ENCODE measurements at regions not wholly inside any gene's neighbourhood (a gene's known extent, or its start where the extent isn't known, plus 50 kb on each side); places are given as distances from the start of the nearest gene placed in this dataset.
"Not testable (repeated sequence)": the region's sequence is repeated elsewhere in the genome, so short reads cannot be mapped to it uniquely, and the experiment has no call there.

DNA sequence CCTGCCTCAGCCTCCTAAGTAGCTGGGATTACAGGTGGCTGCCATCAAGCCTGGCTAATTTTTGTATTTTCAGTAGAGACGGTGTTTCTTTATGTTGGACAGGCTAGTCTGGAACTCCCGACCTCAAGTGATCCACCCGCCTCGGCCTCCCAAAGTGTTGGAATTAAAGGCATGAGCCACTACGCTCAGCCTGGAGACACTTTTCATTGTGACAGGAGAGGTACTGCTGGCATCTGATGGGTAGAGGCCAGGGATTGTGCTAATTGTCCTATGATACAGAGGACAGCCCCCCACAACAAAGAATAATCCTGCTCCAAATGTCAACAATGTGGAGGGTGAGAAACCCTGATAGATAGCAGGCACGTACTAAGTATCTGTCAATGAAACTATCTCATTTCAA, 91.3 kb upstream of the SLC25A48 start:
- Histone ChIP-seq H3K4me1 (ENCODE audit: insufficient read depth) (no peaks in the 10 kb centered on the region), H3K4me2 (no peak overlapping the region), H3F3A (replicated peaks; ENCODE audit: low read depth) (no peaks in the 10 kb centered on the region), H4K20me1 (replicated peaks; ENCODE audit: insufficient read depth) (no peaks in the 10 kb centered on the region), H3K27ac (ENCODE audit: low read depth) (no peak overlapping the region), H2AFZ (no peak overlapping the region), H3K36me3 (ENCODE audit: insufficient read depth) (no peaks in the 10 kb centered on the region), H3K27me3 (ENCODE audit: insufficient read depth) (no peaks in the 10 kb centered on the region), H3K9me2 (ENCODE audit: insufficient read depth) (no peaks in the 10 kb centered on the region), H3K79me2 (replicated peaks; ENCODE audit: insufficient read depth) (no peaks in the 10 kb centered on the region), H3K4me3 (no peak overlapping the region)
- Mint-ChIP-seq H3K4me1 (no peaks in the 10 kb centered on the region), H3K4me3 (no peak overlapping the region), H3K27me3 (ENCODE audit: insufficient read depth, low read depth, poor library complexity) (no peaks in the 10 kb centered on the region), H3K27ac (no peak overlapping the region), H3K36me3 (ENCODE audit: low read depth) (peaks cover 18% of the 10 kb centered on the region), H3K9me3 (peaks cover 33% of the 10 kb centered on the region)
- ATAC-seq (no peak), DNase-seq (ENCODE audit: low spot score) (no peak)
- TF ChIP-seq EZH2 (IDR thresholded peaks at IDR 0.05; ENCODE audit: low read depth, unreplicated experiment) (no peak), NANOG (IDR thresholded peaks at IDR 0.05; ENCODE audit: borderline replicate concordance) (no peak), STAT1 (IDR thresholded peaks at IDR 0.05; ENCODE audit: unreplicated experiment) (no peak), EZH2phosphoT487 (IDR thresholded peaks at IDR 0.05; ENCODE audit: unreplicated experiment) (no peak)
- TF ChIP-seq, protein P1, sequence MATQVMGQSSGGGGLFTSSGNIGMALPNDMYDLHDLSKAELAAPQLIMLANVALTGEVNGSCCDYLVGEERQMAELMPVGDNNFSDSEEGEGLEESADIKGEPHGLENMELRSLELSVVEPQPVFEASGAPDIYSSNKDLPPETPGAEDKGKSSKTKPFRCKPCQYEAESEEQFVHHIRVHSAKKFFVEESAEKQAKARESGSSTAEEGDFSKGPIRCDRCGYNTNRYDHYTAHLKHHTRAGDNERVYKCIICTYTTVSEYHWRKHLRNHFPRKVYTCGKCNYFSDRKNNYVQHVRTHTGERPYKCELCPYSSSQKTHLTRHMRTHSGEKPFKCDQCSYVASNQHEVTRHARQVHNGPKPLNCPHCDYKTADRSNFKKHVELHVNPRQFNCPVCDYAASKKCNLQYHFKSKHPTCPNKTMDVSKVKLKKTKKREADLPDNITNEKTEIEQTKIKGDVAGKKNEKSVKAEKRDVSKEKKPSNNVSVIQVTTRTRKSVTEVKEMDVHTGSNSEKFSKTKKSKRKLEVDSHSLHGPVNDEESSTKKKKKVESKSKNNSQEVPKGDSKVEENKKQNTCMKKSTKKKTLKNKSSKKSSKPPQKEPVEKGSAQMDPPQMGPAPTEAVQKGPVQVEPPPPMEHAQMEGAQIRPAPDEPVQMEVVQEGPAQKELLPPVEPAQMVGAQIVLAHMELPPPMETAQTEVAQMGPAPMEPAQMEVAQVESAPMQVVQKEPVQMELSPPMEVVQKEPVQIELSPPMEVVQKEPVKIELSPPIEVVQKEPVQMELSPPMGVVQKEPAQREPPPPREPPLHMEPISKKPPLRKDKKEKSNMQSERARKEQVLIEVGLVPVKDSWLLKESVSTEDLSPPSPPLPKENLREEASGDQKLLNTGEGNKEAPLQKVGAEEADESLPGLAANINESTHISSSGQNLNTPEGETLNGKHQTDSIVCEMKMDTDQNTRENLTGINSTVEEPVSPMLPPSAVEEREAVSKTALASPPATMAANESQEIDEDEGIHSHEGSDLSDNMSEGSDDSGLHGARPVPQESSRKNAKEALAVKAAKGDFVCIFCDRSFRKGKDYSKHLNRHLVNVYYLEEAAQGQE (IDR thresholded peaks at IDR 0.05; ENCODE audit: unreplicated experiment), result no peak

DNA sequence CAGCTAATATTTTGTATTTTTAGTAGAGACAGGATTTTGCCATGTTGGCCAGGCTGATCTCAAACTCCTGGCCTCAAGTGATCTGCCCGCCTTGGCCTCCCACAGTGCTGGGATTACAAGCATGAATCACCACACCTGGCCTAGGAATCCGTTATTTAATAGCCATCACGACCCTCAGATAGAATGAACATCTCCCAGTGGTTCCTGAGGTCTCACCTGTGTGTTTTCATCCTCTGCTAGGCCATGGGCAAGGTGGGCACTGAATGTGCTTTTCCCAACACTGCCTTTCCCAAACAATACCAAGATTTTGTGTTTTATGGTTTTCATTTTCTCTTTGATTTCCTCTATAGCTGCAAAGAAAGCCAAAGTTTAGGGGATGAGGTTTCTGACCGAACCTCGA, 92.2 kb upstream of the SLC25A48 start:
- H3K27me3 ChIP-seq (ENCODE audit: insufficient read depth); DNase-seq (ENCODE audit: low spot score); ATAC-seq; H3K4me3 Mint-ChIP-seq; H3K27ac Mint-ChIP-seq; H3K79me2 ChIP-seq (replicated peaks; ENCODE audit: insufficient read depth); H3K9me2 ChIP-seq (ENCODE audit: insufficient read depth); H3K27me3 Mint-ChIP-seq (ENCODE audit: insufficient read depth, low read depth, poor library complexity); H3K4me1 ChIP-seq (ENCODE audit: insufficient read depth); H3K36me3 ChIP-seq (ENCODE audit: insufficient read depth); H3F3A ChIP-seq (replicated peaks; ENCODE audit: low read depth); H3K4me3 ChIP-seq; H4K20me1 ChIP-seq (replicated peaks; ENCODE audit: insufficient read depth); H2AFZ ChIP-seq; H3K4me2 ChIP-seq; H3K27ac ChIP-seq (ENCODE audit: low read depth); H3K4me1 Mint-ChIP-seq: not testable (repeated sequence)
- Mint-ChIP-seq H3K36me3 (ENCODE audit: low read depth) (peaks cover 18% of the 10 kb centered on the region), H3K9me3 (peaks cover 33% of the 10 kb centered on the region)

DNA sequence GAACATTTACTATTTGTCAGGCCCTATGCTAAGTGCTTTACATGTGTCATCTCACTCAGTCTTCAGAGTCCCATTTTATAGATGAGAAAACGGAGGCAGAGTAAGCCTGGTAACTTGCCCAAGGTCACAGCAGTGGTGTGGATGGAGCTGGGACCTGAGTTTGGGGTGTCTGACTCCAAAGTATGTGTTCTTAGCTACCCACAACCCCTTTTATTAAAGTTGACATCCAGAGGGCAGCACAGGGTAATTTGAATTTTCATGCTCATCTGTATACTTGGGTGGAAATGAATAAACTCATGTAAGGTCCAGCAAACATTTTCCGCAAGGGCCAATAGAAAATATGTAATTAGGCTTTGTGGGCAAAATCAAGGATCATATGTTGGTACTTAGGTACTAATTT, 93.4 kb upstream of the SLC25A48 start:
- no peaks in the 10 kb centered on the region for H3K9me2 ChIP-seq (ENCODE audit: insufficient read depth)
- Mint-ChIP-seq H3K27ac (no peak overlapping the region), H3K4me3 (no peak overlapping the region), H3K27me3 (ENCODE audit: insufficient read depth, low read depth, poor library complexity) (no peaks in the 10 kb centered on the region), H3K9me3 (peaks cover 28% of the 10 kb centered on the region), H3K36me3 (ENCODE audit: low read depth) (peaks cover 13% of the 10 kb centered on the region), H3K4me1 (no peaks in the 10 kb centered on the region; the same call in 2 of the 3 replicates)
- no peak overlapping the region for H3K4me3 ChIP-seq
- no peak overlapping the region for H3K4me2 ChIP-seq
- H2AFZ ChIP-seq, result no peak overlapping the region
- no peaks in the 10 kb centered on the region for H4K20me1 ChIP-seq (replicated peaks; ENCODE audit: insufficient read depth)
- no peak overlapping the region for H3K27ac ChIP-seq (ENCODE audit: low read depth)
- H3K36me3 ChIP-seq (ENCODE audit: insufficient read depth), result no peaks in the 10 kb centered on the region
- H3K27me3 ChIP-seq (ENCODE audit: insufficient read depth), result no peaks in the 10 kb centered on the region
- no peak for DNase-seq (ENCODE audit: low spot score)
- H3K79me2 ChIP-seq (replicated peaks; ENCODE audit: insufficient read depth), result no peaks in the 10 kb centered on the region
- ATAC-seq, result no peak
- H3F3A ChIP-seq (replicated peaks; ENCODE audit: low read depth), result no peaks in the 10 kb centered on the region
- H3K4me1 ChIP-seq (ENCODE audit: insufficient read depth), result no peaks in the 10 kb centered on the region
- TF ChIP-seq EZH2phosphoT487 (IDR thresholded peaks at IDR 0.05; ENCODE audit: unreplicated experiment) (no peak), ZNF114 (CRISPR knock-in tag; IDR thresholded peaks at IDR 0.05) (no peak), EZH2 (IDR thresholded peaks at IDR 0.05; ENCODE audit: low read depth, unreplicated experiment) (no peak), CREB1 (CRISPR knock-in tag; IDR thresholded peaks at IDR 0.05; ENCODE audit: low read depth) (no peak), POLR2AphosphoS5 (IDR thresholded peaks at IDR 0.05; ENCODE audit: low read depth) (no peak)
- TF ChIP-seq, protein P1 (IDR thresholded peaks at IDR 0.05; ENCODE audit: unreplicated experiment), result no peak
